Uterus (tissue), 3 donors: ENCODE measurements at regions not wholly inside any gene's neighbourhood (a gene's known extent, or its start where the extent isn't known, plus 50 kb on each side); places are given as distances from the start of the nearest gene placed in this dataset.

ENCODE experiments used
- DNase-seq, 2 donors: peaks; one replicate each; pipeline ENCODE4 v3.0.0-alpha.2; 2019 to 2020
- H3K27ac ChIP-seq, 2 donors: fragments of 200-600 bp; sonication (generic); 1 replicate in 1 of 2; 2 replicates in 1 of 2; pipeline ENCODE4 v1.5.1; 2016 to 2018
- H3K27me3 ChIP-seq, 2 donors: fragments of 200-600 bp; sonication (generic); one replicate each; pipeline ENCODE4 v1.5.1; 2018 to 2019; ENCODE audit warnings: control low read depth in 1 of 2
- H3K36me3 ChIP-seq, 2 donors: fragments of 200-600 bp; sonication (generic); one replicate each; pipeline ENCODE4 v1.5.1; 2019; ENCODE audit warnings: control low read depth in 1 of 2
- H3K4me1 ChIP-seq, 2 donors: fragments of 200-600 bp; sonication (generic); one replicate each; pipeline ENCODE4 v1.5.1; 2018 to 2019; ENCODE audit warnings: control low read depth in 1 of 2
- H3K4me3 ChIP-seq, 2 donors: fragments of 200-600 bp; sonication (generic); 1 replicate in 1 of 2; 2 replicates in 1 of 2; pipeline ENCODE4 v1.5.1; 2018 to 2019; ENCODE audit warnings: mild to moderate bottlenecking in 1 of 2
- H3K9me3 ChIP-seq, 2 donors: fragments of 200-600 bp; sonication (generic); one replicate each; pipeline ENCODE4 v1.5.1; 2019; ENCODE audit warnings: control low read depth in 1 of 2
- POLR2A ChIP-seq, 2 donors: fragments of 450-650 bp; IDR thresholded peaks; one replicate each; pipeline ENCODE4 v1.6.1; 2016; ENCODE audit warnings: antibody characterized with exemption in 2 of 2, mild to moderate bottlenecking in 1 of 2, moderate library complexity in 1 of 2
- intact Hi-C: fragments of 100-400 bp; cut with DNase I; formaldehyde crosslinking; loops from one replicate; pipeline ENCODE4 v1.15.1; 2023; ENCODE audit warnings: low total_unique reads
- TF ChIP-seq, protein P1 (sequence below), 4 experiments: fragments of 200-600 bp in 2 of 4; fragments of 450-650 bp in 2 of 4; sonication (generic) in 2 of 4; IDR thresholded peaks; one replicate each; pipeline ENCODE4 v1.5.1; 2016 to 2019; ENCODE audit warnings: antibody characterized with exemption in 4 of 4, mild to moderate bottlenecking in 2 of 4, moderate library complexity in 1 of 4
- donor health status: DM: yes; HTN: yes; CAD: no.

DNA sequence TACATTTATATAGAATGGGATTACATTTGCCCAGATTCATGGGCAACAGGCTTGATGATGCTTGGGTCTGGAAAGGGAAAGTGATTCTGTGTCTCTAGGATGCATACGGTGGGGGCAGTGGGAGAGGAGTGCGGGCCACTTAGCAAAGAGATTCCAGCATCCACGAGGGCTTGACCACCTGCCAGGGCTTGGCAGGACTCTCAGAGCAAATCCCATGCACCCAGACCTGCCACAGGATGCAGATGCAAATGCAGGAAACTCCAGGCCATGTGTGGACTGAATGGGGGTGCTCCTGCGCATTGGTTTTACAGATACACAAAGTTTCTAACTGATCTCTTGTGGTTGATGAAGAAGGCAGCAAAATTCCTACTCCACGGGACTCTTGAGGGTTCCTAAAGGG is 334.7 kb downstream of the CYRIA start:
- Histone ChIP-seq H3K36me3 (no peaks in the 10 kb centered on the region), H3K27ac (no peak overlapping the region), H3K27me3 (no peaks in the 10 kb centered on the region), H3K4me1 (no peaks in the 10 kb centered on the region), H3K4me3 (no peak overlapping the region), H3K9me3 (no peaks in the 10 kb centered on the region)
- intact Hi-C loops: no loop called here
- TF ChIP-seq, protein P1, sequence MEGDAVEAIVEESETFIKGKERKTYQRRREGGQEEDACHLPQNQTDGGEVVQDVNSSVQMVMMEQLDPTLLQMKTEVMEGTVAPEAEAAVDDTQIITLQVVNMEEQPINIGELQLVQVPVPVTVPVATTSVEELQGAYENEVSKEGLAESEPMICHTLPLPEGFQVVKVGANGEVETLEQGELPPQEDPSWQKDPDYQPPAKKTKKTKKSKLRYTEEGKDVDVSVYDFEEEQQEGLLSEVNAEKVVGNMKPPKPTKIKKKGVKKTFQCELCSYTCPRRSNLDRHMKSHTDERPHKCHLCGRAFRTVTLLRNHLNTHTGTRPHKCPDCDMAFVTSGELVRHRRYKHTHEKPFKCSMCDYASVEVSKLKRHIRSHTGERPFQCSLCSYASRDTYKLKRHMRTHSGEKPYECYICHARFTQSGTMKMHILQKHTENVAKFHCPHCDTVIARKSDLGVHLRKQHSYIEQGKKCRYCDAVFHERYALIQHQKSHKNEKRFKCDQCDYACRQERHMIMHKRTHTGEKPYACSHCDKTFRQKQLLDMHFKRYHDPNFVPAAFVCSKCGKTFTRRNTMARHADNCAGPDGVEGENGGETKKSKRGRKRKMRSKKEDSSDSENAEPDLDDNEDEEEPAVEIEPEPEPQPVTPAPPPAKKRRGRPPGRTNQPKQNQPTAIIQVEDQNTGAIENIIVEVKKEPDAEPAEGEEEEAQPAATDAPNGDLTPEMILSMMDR (IDR thresholded peaks at IDR 0.05): no peak
- TF ChIP-seq POLR2A (IDR thresholded peaks at IDR 0.05): no peak
- DNase-seq: no peak

DNA sequence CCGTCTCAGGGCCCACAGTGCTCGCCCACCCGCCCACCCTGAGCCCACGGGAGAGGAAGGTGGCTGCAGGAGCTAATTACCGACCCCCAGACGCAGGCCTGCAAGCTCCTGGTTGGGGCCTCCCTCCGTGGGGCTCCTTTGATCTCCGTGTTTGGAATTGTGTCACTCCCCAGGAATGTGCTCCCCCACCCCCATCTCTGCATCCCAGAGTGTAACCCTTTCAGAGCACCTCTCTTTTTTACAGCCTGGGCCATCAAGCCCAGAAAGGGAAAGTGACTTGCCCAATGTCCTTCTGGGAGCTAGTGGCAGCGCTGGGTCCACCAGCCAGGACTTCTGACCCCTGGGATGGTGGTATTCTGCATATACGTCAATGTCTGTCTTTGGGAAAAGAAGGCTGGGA is 335.1 kb downstream of the CYRIA start:
- Histone ChIP-seq H3K27me3 (no peaks in the 10 kb centered on the region), H3K9me3 (no peaks in the 10 kb centered on the region), H3K4me3 (no peak overlapping the region), H3K4me1 (no peaks in the 10 kb centered on the region), H3K27ac (no peak overlapping the region), H3K36me3 (no peaks in the 10 kb centered on the region)
- intact Hi-C loops: no loop called here
- DNase-seq: no peak
- TF ChIP-seq, protein P1 (IDR thresholded peaks at IDR 0.05): no peak
- TF ChIP-seq POLR2A (IDR thresholded peaks at IDR 0.05): no peak

DNA sequence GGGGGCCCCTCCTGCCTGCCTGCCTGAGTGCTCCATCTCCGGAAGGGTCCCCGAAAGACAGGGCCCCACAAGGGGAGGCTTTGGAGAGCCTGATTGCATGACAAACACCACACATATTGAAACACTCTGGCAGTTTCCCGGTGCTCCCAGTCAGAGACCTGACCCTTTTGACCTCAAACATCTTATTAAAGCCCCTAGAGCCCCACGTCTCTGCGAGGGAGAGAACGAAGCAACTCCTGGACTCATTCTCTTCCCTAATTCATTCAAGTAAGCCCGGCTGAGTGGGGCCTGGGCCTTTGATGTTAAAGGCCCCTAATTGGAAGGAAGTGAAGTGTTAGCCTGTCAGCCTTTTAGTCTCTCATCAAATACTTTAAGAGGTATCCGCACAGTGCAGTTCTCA is 335.6 kb downstream of the CYRIA start:
- TF ChIP-seq POLR2A (IDR thresholded peaks at IDR 0.05): no peak
- TF ChIP-seq, protein P1 (IDR thresholded peaks at IDR 0.05): no peak
- DNase-seq: no peak
- intact Hi-C loops: no loop called here
- Histone ChIP-seq H3K36me3 (no peaks in the 10 kb centered on the region), H3K9me3 (no peaks in the 10 kb centered on the region), H3K4me1 (no peaks in the 10 kb centered on the region), H3K27me3 (no peaks in the 10 kb centered on the region), H3K4me3 (no peak overlapping the region), H3K27ac (no peak overlapping the region)

DNA sequence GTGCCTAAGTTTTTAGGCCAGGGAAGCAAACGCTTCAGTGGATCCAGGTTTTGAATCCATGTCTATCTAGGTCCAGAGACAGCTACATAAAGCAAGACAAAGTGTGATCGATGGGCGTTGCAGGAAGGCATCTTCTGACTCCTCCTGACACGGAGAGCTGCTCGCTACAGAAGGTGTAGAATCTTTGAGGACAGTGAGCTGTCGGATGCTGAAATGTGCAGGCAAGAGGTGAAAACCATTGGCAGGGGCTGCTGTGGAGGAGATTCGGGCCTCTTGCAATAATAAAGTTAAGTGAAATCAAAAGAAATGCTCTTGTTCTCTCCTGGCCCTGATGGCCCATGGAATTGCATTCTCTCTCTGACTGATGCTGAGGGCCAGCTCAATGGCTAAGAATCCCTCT is 336.2 kb downstream of the CYRIA start:
- no peaks in the 10 kb centered on the region for H3K36me3 ChIP-seq
- intact Hi-C loops: no loop called here
- no peak overlapping the region for H3K4me3 ChIP-seq
- no peak for TF ChIP-seq POLR2A (IDR thresholded peaks at IDR 0.05)
- TF ChIP-seq, protein P1 (IDR thresholded peaks at IDR 0.05): no peak
- H3K4me1 ChIP-seq: no peaks in the 10 kb centered on the region
- H3K27me3 ChIP-seq: no peaks in the 10 kb centered on the region
- H3K27ac ChIP-seq: no peak overlapping the region
- DNase-seq: no peak
- H3K9me3 ChIP-seq: no peaks in the 10 kb centered on the region

DNA sequence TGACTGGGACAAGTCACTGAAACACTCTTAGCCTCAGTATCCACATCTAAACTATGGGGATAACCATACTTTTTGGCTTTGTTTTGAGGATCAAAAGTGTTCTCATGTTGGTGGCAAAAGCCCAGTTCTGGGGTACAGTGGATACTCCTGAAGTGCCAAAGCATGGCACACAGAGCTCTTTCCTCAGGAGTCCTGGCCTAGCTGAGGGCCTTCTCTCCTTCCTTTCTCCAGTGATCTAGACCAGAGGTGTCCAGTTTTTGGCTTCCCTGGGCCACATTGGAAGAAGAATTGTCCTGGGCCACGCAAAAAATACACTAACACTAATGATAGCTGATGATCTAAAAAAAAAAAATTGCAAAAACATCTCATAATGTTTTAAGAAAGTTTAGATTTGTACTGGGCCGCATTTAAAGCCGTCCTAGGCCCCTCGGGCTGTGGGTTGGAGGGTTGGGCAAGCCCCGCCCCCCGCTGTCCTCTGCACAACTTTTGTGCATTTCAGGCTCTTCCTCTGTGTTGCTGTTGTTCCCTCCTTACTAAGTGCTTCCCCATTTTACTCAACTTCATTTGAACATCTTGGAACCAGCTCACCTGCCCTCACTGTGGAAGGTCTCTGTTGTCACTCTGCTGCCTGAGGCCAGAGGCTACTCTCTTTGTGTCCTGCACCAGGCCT is 337.0 kb downstream of the CYRIA start:
- DNase-seq: no peak
- Histone ChIP-seq H3K27me3 (no peaks in the 10 kb centered on the region), H3K9me3 (no peaks in the 10 kb centered on the region), H3K4me3 (no peak overlapping the region), H3K36me3 (no peaks in the 10 kb centered on the region), H3K4me1 (no peaks in the 10 kb centered on the region), H3K27ac (no peak overlapping the region)
- TF ChIP-seq, protein P1 (IDR thresholded peaks at IDR 0.05): no peak
- no peak for TF ChIP-seq POLR2A (IDR thresholded peaks at IDR 0.05)
- intact Hi-C loops: no loop called here
